Glutamatergic neuron (in vitro differentiated cells): ENCODE measurements at regions not wholly inside any gene's neighbourhood (a gene's known extent, or its start where the extent isn't known, plus 50 kb on each side); places are given as distances from the start of the nearest gene placed in this dataset.

ENCODE experiments used
- DNase-seq: peaks from one replicate; pipeline ENCODE4 v3.0.0; 2022
- H3K27ac Mint-ChIP-seq: one replicate; pipeline ENCODE4 v1.8.0; 2020; ENCODE audit warnings: mild to moderate bottlenecking, mixed read lengths, inconsistent platforms; ENCODE audit not compliant: unreplicated experiment
- H3K27me3 Mint-ChIP-seq: one replicate; pipeline ENCODE4 v1.8.0; 2020; ENCODE audit warnings: mild to moderate bottlenecking, moderate library complexity, mixed read lengths, inconsistent platforms; ENCODE audit not compliant: unreplicated experiment
- H3K36me3 Mint-ChIP-seq: one replicate; pipeline ENCODE4 v1.8.0; 2020; ENCODE audit warnings: mild to moderate bottlenecking, mixed read lengths, inconsistent platforms; ENCODE audit not compliant: unreplicated experiment
- H3K4me1 Mint-ChIP-seq: one replicate; pipeline ENCODE4 v1.8.0; 2020; ENCODE audit warnings: mild to moderate bottlenecking, low read depth, mixed read lengths, inconsistent platforms; ENCODE audit not compliant: unreplicated experiment
- H3K4me3 Mint-ChIP-seq: one replicate; pipeline ENCODE4 v1.8.0; 2020; ENCODE audit warnings: mild to moderate bottlenecking, mixed read lengths, inconsistent platforms; ENCODE audit not compliant: unreplicated experiment
- H3K9me3 Mint-ChIP-seq: one replicate; pipeline ENCODE4 v1.8.0; 2020; ENCODE audit warnings: mild to moderate bottlenecking, moderate library complexity, mixed read lengths, inconsistent platforms; ENCODE audit not compliant: unreplicated experiment
- CTCF ChIP-seq: fragments of 200-600 bp; sonication (generic); IDR thresholded peaks from one replicate; pipeline ENCODE4 v1.5.0; 2021; ENCODE audit not compliant: partially characterized antibody, unreplicated experiment

DNA sequence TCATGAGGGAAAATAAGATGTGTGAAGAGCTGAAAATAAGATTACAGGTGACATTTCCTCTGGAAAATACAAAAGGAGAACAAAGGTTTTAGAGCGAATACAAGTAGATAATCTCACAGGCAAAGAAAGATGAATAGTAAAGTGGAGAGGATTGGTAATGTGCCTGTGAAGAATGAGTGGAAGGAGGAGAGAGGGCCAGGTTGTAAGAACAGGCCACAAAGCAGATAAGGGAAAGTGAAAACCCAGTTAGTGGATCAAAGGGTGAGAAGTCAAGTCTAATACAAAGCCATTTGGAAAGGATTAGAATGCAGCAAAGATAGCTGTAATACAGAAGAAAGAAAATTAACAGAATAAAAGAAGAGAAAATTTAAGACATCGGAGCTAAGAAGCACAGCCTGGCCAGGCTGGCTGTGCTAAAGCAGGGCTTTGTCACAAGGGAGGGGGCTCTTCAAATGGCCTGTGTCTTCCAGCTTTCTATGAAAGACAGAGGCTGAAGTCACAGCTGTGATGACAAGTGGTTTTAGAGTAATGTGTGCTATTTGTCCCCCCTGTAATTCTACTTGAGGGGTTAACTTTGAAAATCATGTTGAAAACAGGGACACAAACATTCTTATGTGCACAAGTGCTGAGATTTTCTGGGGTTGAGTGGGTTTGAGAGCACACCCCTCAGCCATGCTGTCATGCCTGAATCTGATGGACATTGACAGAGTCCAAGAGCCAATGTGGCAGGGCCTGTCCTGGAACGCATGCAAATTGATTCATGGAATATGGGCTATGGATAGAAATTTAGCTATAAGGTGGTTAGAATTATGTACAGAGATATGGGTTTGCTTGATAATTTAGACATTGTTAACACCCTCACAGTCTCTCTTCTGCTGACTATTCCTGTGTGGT, 344.5 kb upstream of the NAV3 start:
- peak overlapping the region; percentile 93 for H3K27ac Mint-ChIP-seq
- DNase-seq = no peak

GRCh38 chr12:77481687-77482086, 349.0 kb upstream of the NAV3 start:
- no peak overlapping the region for H3K27ac Mint-ChIP-seq

More for the DNA sequence above, 344.5 kb upstream of the NAV3 start:
- Mint-ChIP-seq H3K36me3 (no peaks in the 10 kb centered on the region), H3K27me3 (no peaks in the 10 kb centered on the region), H3K4me1 (peaks cover 13% of the 10 kb centered on the region), H3K9me3 (peaks cover 2% of the 10 kb centered on the region), H3K4me3 (peak overlapping the region; percentile 71)
- TF ChIP-seq CTCF = no peak

GRCh38 chr12:77477907-77478533, 352.7 kb upstream of the NAV3 start:
- no peaks in the 10 kb centered on the region for H3K4me1 Mint-ChIP-seq

More at GRCh38 chr12:77481687-77482086, 349.0 kb upstream of the NAV3 start:
- no peak for TF ChIP-seq CTCF
- no peaks in the 10 kb centered on the region for H3K27me3 Mint-ChIP-seq
- DNase-seq = no peak
- no peak overlapping the region for H3K4me3 Mint-ChIP-seq
- peaks cover 12% of the 10 kb centered on the region for H3K4me1 Mint-ChIP-seq
- no peaks in the 10 kb centered on the region for H3K36me3 Mint-ChIP-seq
- peaks cover 2% of the 10 kb centered on the region for H3K9me3 Mint-ChIP-seq

DNA sequence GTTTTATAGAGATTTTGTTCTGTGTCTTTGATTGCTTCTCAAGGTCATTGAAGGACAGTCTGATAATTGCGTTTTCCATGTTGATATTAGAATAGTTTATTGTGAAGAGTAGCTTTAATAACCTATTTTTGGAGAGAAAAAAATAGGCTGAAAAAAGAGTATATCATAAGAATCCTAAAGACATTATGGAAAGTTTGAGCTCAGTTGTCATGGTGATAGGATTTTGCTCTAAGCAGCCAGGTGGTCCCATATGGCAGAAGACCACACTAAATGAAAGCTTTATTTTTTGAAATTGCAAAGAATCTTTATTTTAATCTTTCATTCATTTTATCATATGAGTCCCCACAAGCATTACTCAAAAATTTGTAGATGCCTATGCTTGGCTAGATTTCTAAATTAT, 358.9 kb upstream of the NAV3 start:
- Mint-ChIP-seq H3K9me3 (no peaks in the 10 kb centered on the region), H3K36me3 (no peaks in the 10 kb centered on the region), H3K27me3 (no peaks in the 10 kb centered on the region), H3K4me1 (peaks cover 3% of the 10 kb centered on the region), H3K27ac (no peak overlapping the region), H3K4me3 (no peak overlapping the region)
- DNase-seq = no peak
- TF ChIP-seq CTCF = no peak

More at GRCh38 chr12:77477907-77478533, 352.7 kb upstream of the NAV3 start:
- H3K27ac Mint-ChIP-seq = no peak overlapping the region
- no peak for TF ChIP-seq CTCF
- H3K27me3 Mint-ChIP-seq = no peaks in the 10 kb centered on the region
- H3K36me3 Mint-ChIP-seq = no peaks in the 10 kb centered on the region
- no peaks in the 10 kb centered on the region for H3K9me3 Mint-ChIP-seq
- no peak overlapping the region for H3K4me3 Mint-ChIP-seq
- DNase-seq = no peak
